WTC11 (cell line): ENCODE measurements at regions not wholly inside any gene's neighbourhood (a gene's known extent, or its start where the extent isn't known, plus 50 kb on each side); places are given as distances from the start of the nearest gene placed in this dataset.

Experiments used
- ATAC-seq: fragments of 200-7000 bp; cut with Tn5 transposase; 2 replicates; pipeline ENCODE4 v1.10.0; 2021; ENCODE audit warnings: mild to moderate bottlenecking, moderate library complexity
- CTCF ChIA-PET: fragments of 300-600 bp; sonication (Branson Sonifier 250); formaldehyde crosslinking; loops from one replicate; lab custom pipeline; 2021; ENCODE audit warnings: antibody characterized with exemption; lab: Charles Lee
- POLR2A ChIA-PET: fragments of 350-600 bp; sonication (Branson Sonifier 250); formaldehyde crosslinking; loops from one replicate; lab custom pipeline; 2021; ENCODE audit warnings: antibody characterized with exemption; lab: Charles Lee
- DNase-seq: peaks from one replicate; pipeline ENCODE4 v3.0.0; 2021; ENCODE audit warnings: low spot score
- H3K27ac Mint-ChIP-seq: 2 replicates; pipeline ENCODE4 v1.8.0; 2021; ENCODE audit warnings: mixed read lengths
- H3K27me3 Mint-ChIP-seq: 2 replicates; pipeline ENCODE4 v1.8.0; 2021; ENCODE audit warnings: low read depth, mild to moderate bottlenecking, moderate library complexity, mixed read lengths
- H3K36me3 Mint-ChIP-seq: 2 replicates; pipeline ENCODE4 v1.8.0; 2021; ENCODE audit warnings: mixed read lengths
- H3K4me1 Mint-ChIP-seq: 2 replicates; pipeline ENCODE4 v1.8.0; 2022; ENCODE audit warnings: mixed read lengths
- H3K4me3 Mint-ChIP-seq: 2 replicates; pipeline ENCODE4 v1.8.0; 2021; ENCODE audit warnings: mild to moderate bottlenecking, moderate library complexity, mixed read lengths
- H3K9me3 Mint-ChIP-seq: 2 replicates; pipeline ENCODE4 v1.8.0; 2021; ENCODE audit warnings: mixed read lengths
- CREB1 ChIP-seq: sonication (generic); formaldehyde crosslinking; IDR thresholded peaks from 2 replicates; pipeline ENCODE4 v1.8.0; 2023; ENCODE audit warnings: mild to moderate bottlenecking, missing genetic modification reagents
- GRHL2 ChIP-seq: fragments of 250-450 bp; sonication (Bioruptor Pico); IDR thresholded peaks from 2 replicates; pipeline ENCODE4 v1.8.0; 2022; ENCODE audit warnings: mild to moderate bottlenecking, moderate library complexity; ENCODE audit not compliant: insufficient replicate concordance, severe bottlenecking
- NFATC4 ChIP-seq: fragments of 250-450 bp; sonication (Bioruptor Pico); IDR thresholded peaks from 2 replicates; pipeline ENCODE4 v1.9.0; 2021; ENCODE audit warnings: mild to moderate bottlenecking
- NFE2L1 ChIP-seq: sonication (generic); formaldehyde crosslinking; IDR thresholded peaks from 2 replicates; pipeline ENCODE4 v1.8.1; 2023; ENCODE audit warnings: missing genetic modification reagents
- PRRX2 ChIP-seq: fragments of 250-450 bp; sonication (Bioruptor Pico); IDR thresholded peaks from 2 replicates; pipeline ENCODE4 v1.8.0; 2021; ENCODE audit warnings: mild to moderate bottlenecking
- SMAD4 ChIP-seq: sonication (generic); formaldehyde crosslinking; IDR thresholded peaks from 2 replicates; pipeline ENCODE4 v1.8.0; 2022; ENCODE audit warnings: mild to moderate bottlenecking, missing genetic modification reagents
- ZNF138 ChIP-seq: sonication (generic); formaldehyde crosslinking; conservative IDR thresholded peaks from 2 replicates; pipeline ENCODE4 v1.8.1; 2022; ENCODE audit warnings: mild to moderate bottlenecking, moderate library complexity, missing genetic modification reagents
- ZNF263 ChIP-seq: sonication (generic); formaldehyde crosslinking; IDR thresholded peaks from 2 replicates; pipeline ENCODE4 v1.8.1; 2022; ENCODE audit warnings: low read depth, mild to moderate bottlenecking, moderate library complexity, missing genetic modification reagents
- ZNF317 ChIP-seq: sonication (generic); formaldehyde crosslinking; IDR thresholded peaks from 2 replicates; pipeline ENCODE4 v1.8.1; 2023; ENCODE audit warnings: low read depth, mild to moderate bottlenecking, moderate library complexity, missing genetic modification reagents, borderline replicate concordance
- ZNF396 ChIP-seq: fragments of 250-450 bp; sonication (Bioruptor Pico); IDR thresholded peaks from 2 replicates; pipeline ENCODE4 v1.8.0; 2021; ENCODE audit warnings: mild to moderate bottlenecking, moderate library complexity, borderline replicate concordance
- TF ChIP-seq, protein P1 (sequence below): fragments of 250-450 bp; sonication (Bioruptor Pico); IDR thresholded peaks from 2 replicates; pipeline ENCODE4 v1.9.0; 2021; ENCODE audit warnings: mild to moderate bottlenecking
- TF ChIP-seq, protein P2 (sequence below): sonication (generic); formaldehyde crosslinking; IDR thresholded peaks from 2 replicates; pipeline ENCODE4 v1.8.0; 2022; ENCODE audit warnings: mild to moderate bottlenecking, missing genetic modification reagents
- TF ChIP-seq, protein P3 (sequence below): fragments of 200-600 bp; IDR thresholded peaks from 2 replicates; pipeline ENCODE4 v1.8.0; 2022; ENCODE audit warnings: antibody characterized with exemption
- TF ChIP-seq, protein P4 (sequence below): sonication (generic); formaldehyde crosslinking; IDR thresholded peaks from 2 replicates; pipeline ENCODE4 v1.8.1; 2023; ENCODE audit warnings: mild to moderate bottlenecking, missing genetic modification reagents, moderate library complexity
- TF ChIP-seq, protein P5 (sequence below): sonication (generic); formaldehyde crosslinking; IDR thresholded peaks from 2 replicates; pipeline ENCODE4 v1.8.0; 2022; ENCODE audit warnings: mild to moderate bottlenecking, missing genetic modification reagents
- TF ChIP-seq, protein P6 (sequence below): sonication (generic); formaldehyde crosslinking; IDR thresholded peaks from 2 replicates; pipeline ENCODE4 v1.8.0; 2022; ENCODE audit warnings: mild to moderate bottlenecking, missing genetic modification reagents
- TF ChIP-seq, protein P7 (sequence below): sonication (generic); formaldehyde crosslinking; IDR thresholded peaks from 2 replicates; pipeline ENCODE4 v1.8.1; 2023; ENCODE audit warnings: mild to moderate bottlenecking, missing genetic modification reagents, borderline replicate concordance

DNA sequence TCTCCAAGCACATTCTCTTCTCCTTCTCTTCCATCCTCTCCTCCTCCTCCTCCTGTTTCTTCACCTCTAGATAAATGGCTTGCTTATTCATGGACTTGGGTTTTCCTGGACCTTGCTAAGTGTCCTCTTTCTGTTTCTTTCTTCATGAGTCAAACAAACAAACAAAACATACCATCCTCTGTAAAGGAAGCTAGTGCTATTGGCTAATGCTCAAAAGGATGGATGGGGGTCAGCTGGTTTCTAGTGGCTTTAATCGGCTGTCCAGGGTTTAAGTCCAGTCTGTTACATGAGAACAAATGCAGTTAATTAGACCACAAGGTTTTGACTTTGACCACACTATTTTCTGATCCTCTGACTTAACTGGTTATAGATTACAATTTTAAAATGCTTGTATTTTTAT, 83.8 kb upstream of the TSPAN2 start (continued):
- TF ChIP-seq, protein P1, sequence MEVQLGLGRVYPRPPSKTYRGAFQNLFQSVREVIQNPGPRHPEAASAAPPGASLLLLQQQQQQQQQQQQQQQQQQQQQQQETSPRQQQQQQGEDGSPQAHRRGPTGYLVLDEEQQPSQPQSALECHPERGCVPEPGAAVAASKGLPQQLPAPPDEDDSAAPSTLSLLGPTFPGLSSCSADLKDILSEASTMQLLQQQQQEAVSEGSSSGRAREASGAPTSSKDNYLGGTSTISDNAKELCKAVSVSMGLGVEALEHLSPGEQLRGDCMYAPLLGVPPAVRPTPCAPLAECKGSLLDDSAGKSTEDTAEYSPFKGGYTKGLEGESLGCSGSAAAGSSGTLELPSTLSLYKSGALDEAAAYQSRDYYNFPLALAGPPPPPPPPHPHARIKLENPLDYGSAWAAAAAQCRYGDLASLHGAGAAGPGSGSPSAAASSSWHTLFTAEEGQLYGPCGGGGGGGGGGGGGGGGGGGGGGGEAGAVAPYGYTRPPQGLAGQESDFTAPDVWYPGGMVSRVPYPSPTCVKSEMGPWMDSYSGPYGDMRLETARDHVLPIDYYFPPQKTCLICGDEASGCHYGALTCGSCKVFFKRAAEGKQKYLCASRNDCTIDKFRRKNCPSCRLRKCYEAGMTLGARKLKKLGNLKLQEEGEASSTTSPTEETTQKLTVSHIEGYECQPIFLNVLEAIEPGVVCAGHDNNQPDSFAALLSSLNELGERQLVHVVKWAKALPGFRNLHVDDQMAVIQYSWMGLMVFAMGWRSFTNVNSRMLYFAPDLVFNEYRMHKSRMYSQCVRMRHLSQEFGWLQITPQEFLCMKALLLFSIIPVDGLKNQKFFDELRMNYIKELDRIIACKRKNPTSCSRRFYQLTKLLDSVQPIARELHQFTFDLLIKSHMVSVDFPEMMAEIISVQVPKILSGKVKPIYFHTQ (CRISPR knock-in tag): no peak
- TF ChIP-seq, protein P2, sequence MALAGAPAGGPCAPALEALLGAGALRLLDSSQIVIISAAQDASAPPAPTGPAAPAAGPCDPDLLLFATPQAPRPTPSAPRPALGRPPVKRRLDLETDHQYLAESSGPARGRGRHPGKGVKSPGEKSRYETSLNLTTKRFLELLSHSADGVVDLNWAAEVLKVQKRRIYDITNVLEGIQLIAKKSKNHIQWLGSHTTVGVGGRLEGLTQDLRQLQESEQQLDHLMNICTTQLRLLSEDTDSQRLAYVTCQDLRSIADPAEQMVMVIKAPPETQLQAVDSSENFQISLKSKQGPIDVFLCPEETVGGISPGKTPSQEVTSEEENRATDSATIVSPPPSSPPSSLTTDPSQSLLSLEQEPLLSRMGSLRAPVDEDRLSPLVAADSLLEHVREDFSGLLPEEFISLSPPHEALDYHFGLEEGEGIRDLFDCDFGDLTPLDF (CRISPR knock-in tag): no peak
- TF ChIP-seq, protein P3, sequence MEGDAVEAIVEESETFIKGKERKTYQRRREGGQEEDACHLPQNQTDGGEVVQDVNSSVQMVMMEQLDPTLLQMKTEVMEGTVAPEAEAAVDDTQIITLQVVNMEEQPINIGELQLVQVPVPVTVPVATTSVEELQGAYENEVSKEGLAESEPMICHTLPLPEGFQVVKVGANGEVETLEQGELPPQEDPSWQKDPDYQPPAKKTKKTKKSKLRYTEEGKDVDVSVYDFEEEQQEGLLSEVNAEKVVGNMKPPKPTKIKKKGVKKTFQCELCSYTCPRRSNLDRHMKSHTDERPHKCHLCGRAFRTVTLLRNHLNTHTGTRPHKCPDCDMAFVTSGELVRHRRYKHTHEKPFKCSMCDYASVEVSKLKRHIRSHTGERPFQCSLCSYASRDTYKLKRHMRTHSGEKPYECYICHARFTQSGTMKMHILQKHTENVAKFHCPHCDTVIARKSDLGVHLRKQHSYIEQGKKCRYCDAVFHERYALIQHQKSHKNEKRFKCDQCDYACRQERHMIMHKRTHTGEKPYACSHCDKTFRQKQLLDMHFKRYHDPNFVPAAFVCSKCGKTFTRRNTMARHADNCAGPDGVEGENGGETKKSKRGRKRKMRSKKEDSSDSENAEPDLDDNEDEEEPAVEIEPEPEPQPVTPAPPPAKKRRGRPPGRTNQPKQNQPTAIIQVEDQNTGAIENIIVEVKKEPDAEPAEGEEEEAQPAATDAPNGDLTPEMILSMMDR: no peak
- TF ChIP-seq GRHL2: no peak
- TF ChIP-seq ZNF396 (CRISPR knock-in tag): no peak

- no peak overlapping the region for H3K27ac Mint-ChIP-seq
- POLR2A ChIA-PET: no interaction called here
- TF ChIP-seq NFATC4 (CRISPR knock-in tag): no peak
- TF ChIP-seq, protein P4, sequence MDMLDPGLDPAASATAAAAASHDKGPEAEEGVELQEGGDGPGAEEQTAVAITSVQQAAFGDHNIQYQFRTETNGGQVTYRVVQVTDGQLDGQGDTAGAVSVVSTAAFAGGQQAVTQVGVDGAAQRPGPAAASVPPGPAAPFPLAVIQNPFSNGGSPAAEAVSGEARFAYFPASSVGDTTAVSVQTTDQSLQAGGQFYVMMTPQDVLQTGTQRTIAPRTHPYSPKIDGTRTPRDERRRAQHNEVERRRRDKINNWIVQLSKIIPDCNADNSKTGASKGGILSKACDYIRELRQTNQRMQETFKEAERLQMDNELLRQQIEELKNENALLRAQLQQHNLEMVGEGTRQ (CRISPR knock-in tag): no peak
- TF ChIP-seq CREB1 (CRISPR knock-in tag): no peak
- no peak for TF ChIP-seq SMAD4 (CRISPR knock-in tag)
- TF ChIP-seq, protein P5, sequence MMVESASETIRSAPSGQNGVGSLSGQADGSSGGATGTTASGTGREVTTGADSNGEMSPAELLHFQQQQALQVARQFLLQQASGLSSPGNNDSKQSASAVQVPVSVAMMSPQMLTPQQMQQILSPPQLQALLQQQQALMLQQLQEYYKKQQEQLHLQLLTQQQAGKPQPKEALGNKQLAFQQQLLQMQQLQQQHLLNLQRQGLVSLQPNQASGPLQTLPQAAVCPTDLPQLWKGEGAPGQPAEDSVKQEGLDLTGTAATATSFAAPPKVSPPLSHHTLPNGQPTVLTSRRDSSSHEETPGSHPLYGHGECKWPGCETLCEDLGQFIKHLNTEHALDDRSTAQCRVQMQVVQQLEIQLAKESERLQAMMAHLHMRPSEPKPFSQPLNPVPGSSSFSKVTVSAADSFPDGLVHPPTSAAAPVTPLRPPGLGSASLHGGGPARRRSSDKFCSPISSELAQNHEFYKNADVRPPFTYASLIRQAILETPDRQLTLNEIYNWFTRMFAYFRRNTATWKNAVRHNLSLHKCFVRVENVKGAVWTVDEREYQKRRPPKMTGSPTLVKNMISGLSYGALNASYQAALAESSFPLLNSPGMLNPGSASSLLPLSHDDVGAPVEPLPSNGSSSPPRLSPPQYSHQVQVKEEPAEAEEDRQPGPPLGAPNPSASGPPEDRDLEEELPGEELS (CRISPR knock-in tag): no peak
- TF ChIP-seq ZNF263 (CRISPR knock-in tag): no peak
- TF ChIP-seq, all 79 proteins: peak for 0
- CTCF ChIA-PET: no interaction called here
- no peaks in the 10 kb centered on the region for H3K36me3 Mint-ChIP-seq
- no peak for DNase-seq
- H3K9me3 Mint-ChIP-seq: peaks cover 8% of the 10 kb centered on the region
- H3K4me1 Mint-ChIP-seq: no peaks in the 10 kb centered on the region
- no peak overlapping the region for H3K4me3 Mint-ChIP-seq
- H3K27me3 Mint-ChIP-seq: no peaks in the 10 kb centered on the region; the same call in none of the 2 replicates
- no peak for ATAC-seq
Observed at GRCh38 chr1:115172270-115172669, 83.0 kb upstream of the TSPAN2 start.

- Mint-ChIP-seq H3K27me3 (no peaks in the 10 kb centered on the region; the same call in none of the 2 replicates), H3K4me1 (peaks cover 6% of the 10 kb centered on the region), H3K27ac (no peak overlapping the region), H3K9me3 (peaks cover 8% of the 10 kb centered on the region), H3K36me3 (no peaks in the 10 kb centered on the region), H3K4me3 (no peak overlapping the region)
- ATAC-seq: no peak
- CTCF ChIA-PET: no interaction called here
- no peak for DNase-seq
- POLR2A ChIA-PET: no interaction called here
- TF ChIP-seq, protein P2 (CRISPR knock-in tag): no peak
- TF ChIP-seq, protein P6, sequence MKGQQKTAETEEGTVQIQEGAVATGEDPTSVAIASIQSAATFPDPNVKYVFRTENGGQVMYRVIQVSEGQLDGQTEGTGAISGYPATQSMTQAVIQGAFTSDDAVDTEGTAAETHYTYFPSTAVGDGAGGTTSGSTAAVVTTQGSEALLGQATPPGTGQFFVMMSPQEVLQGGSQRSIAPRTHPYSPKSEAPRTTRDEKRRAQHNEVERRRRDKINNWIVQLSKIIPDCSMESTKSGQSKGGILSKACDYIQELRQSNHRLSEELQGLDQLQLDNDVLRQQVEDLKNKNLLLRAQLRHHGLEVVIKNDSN (CRISPR knock-in tag): no peak
- TF ChIP-seq ZNF396 (CRISPR knock-in tag): no peak
- no peak for TF ChIP-seq NFE2L1 (CRISPR knock-in tag)
- TF ChIP-seq PRRX2 (CRISPR knock-in tag): no peak
- TF ChIP-seq, protein P7, sequence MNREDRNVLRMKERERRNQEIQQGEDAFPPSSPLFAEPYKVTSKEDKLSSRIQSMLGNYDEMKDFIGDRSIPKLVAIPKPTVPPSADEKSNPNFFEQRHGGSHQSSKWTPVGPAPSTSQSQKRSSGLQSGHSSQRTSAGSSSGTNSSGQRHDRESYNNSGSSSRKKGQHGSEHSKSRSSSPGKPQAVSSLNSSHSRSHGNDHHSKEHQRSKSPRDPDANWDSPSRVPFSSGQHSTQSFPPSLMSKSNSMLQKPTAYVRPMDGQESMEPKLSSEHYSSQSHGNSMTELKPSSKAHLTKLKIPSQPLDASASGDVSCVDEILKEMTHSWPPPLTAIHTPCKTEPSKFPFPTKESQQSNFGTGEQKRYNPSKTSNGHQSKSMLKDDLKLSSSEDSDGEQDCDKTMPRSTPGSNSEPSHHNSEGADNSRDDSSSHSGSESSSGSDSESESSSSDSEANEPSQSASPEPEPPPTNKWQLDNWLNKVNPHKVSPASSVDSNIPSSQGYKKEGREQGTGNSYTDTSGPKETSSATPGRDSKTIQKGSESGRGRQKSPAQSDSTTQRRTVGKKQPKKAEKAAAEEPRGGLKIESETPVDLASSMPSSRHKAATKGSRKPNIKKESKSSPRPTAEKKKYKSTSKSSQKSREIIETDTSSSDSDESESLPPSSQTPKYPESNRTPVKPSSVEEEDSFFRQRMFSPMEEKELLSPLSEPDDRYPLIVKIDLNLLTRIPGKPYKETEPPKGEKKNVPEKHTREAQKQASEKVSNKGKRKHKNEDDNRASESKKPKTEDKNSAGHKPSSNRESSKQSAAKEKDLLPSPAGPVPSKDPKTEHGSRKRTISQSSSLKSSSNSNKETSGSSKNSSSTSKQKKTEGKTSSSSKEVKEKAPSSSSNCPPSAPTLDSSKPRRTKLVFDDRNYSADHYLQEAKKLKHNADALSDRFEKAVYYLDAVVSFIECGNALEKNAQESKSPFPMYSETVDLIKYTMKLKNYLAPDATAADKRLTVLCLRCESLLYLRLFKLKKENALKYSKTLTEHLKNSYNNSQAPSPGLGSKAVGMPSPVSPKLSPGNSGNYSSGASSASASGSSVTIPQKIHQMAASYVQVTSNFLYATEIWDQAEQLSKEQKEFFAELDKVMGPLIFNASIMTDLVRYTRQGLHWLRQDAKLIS (CRISPR knock-in tag): no peak
- no peak for TF ChIP-seq ZNF317 (CRISPR knock-in tag)
- no peak for TF ChIP-seq ZNF138 (CRISPR knock-in tag)
- TF ChIP-seq, protein P4 (CRISPR knock-in tag): no peak
- no peak for TF ChIP-seq NFATC4 (CRISPR knock-in tag)
Observed at GRCh38 chr1:115170961-115171392, 81.7 kb upstream of the TSPAN2 start.
